Activated naive CD8-positive, alpha-beta T cell (primary cell): ENCODE measurements at regions not wholly inside any gene's neighbourhood (a gene's known extent, or its start where the extent isn't known, plus 50 kb on each side); places are given as distances from the start of the nearest gene placed in this dataset.

Source experiments
- H3K27ac Mint-ChIP-seq: one replicate; pipeline ENCODE4 v1.8.0; 2021; ENCODE audit warnings: mixed read lengths
- H3K27me3 Mint-ChIP-seq: one replicate; pipeline ENCODE4 v1.8.0; 2021; ENCODE audit warnings: mixed read lengths
- H3K36me3 Mint-ChIP-seq: one replicate; pipeline ENCODE4 v1.8.0; 2021; ENCODE audit warnings: mixed read lengths
- H3K4me1 Mint-ChIP-seq: one replicate; pipeline ENCODE4 v1.8.0; 2021; ENCODE audit warnings: low read depth, mixed read lengths
- H3K4me3 Mint-ChIP-seq: one replicate; pipeline ENCODE4 v1.8.0; 2021; ENCODE audit warnings: mild to moderate bottlenecking, mixed read lengths
- H3K9me3 Mint-ChIP-seq: one replicate; pipeline ENCODE4 v1.8.0; 2021; ENCODE audit warnings: low read depth, mixed read lengths

- no peaks in the 10 kb centered on the region for H3K36me3 Mint-ChIP-seq
- H3K4me1 Mint-ChIP-seq, result no peaks in the 10 kb centered on the region
- no peak overlapping the region for H3K4me3 Mint-ChIP-seq
- no peaks in the 10 kb centered on the region for H3K9me3 Mint-ChIP-seq
- no peak overlapping the region for H3K27ac Mint-ChIP-seq
- peaks cover 2% of the 10 kb centered on the region for H3K27me3 Mint-ChIP-seq
Observed at GRCh38 chr1:57479471-57479870, 55.6 kb upstream of the DAB1 start.

GRCh38 chr1:57475366-57475765 lies 51.5 kb upstream of the DAB1 start:
- peaks cover 2% of the 10 kb centered on the region for H3K27me3 Mint-ChIP-seq
- no peak overlapping the region for H3K4me3 Mint-ChIP-seq
- H3K36me3 Mint-ChIP-seq, result no peaks in the 10 kb centered on the region
- H3K4me1 Mint-ChIP-seq, result no peaks in the 10 kb centered on the region
- peaks cover 4% of the 10 kb centered on the region for H3K9me3 Mint-ChIP-seq
- no peak overlapping the region for H3K27ac Mint-ChIP-seq

GRCh38 chr1:57474137-57474750 lies 50.4 kb upstream of the DAB1 start:
- H3K4me3 Mint-ChIP-seq, result no peak overlapping the region
- H3K27me3 Mint-ChIP-seq, result peaks cover 2% of the 10 kb centered on the region

More at GRCh38 chr1:57474137-57474750, 50.4 kb upstream of the DAB1 start:
- peaks cover 4% of the 10 kb centered on the region for H3K9me3 Mint-ChIP-seq
- H3K4me1 Mint-ChIP-seq, result no peaks in the 10 kb centered on the region
- no peak overlapping the region for H3K27ac Mint-ChIP-seq
- no peaks in the 10 kb centered on the region for H3K36me3 Mint-ChIP-seq
